Thyroid gland (tissue), 4 donors: ENCODE measurements at regions not wholly inside any gene's neighbourhood (a gene's known extent, or its start where the extent isn't known, plus 50 kb on each side); places are given as distances from the start of the nearest gene placed in this dataset.
"Not testable (repeated sequence)": the region's sequence is repeated elsewhere in the genome, so short reads cannot be mapped to it uniquely, and the experiment has no call there.

Source experiments
- CTCF ChIP-seq, 6 experiments: fragments of 200-600 bp in 3 of 6; fragments of 450-650 bp in 3 of 6; sonication (generic) in 3 of 6; IDR thresholded peaks; one replicate each; pipeline ENCODE4 v1.5.1; 2016 to 2019; ENCODE audit warnings: antibody characterized with exemption in 6 of 6, mild to moderate bottlenecking in 2 of 6, inconsistent platforms in 1 of 6, moderate library complexity in 1 of 6
- POLR2A ChIP-seq, 2 donors: fragments of 450-650 bp; IDR thresholded peaks; one replicate each; pipeline ENCODE4 v1.6.1; 2017; ENCODE audit warnings: antibody characterized with exemption in 2 of 2, mild to moderate bottlenecking in 2 of 2, moderate library complexity in 1 of 2

- not testable (repeated sequence) for TF ChIP-seq CTCF, POLR2A (IDR thresholded peaks at IDR 0.05)
Observed at GRCh38 chr17:22370988-22371387, 678.7 kb downstream of the KCNJ18 start.
